ENCODE measurements at regions not wholly inside any gene's neighbourhood (a gene's known extent, or its start where the extent isn't known, plus 50 kb on each side); places are given as distances from the start of the nearest gene placed in this dataset.

GRCh38 chr2:12256206-12256605, 460.5 kb upstream of the TRIB2 start:
- no peak for DNase-seq (ENCODE audit: low spot score)

GRCh38 chr2:12257476-12257875, 459.3 kb upstream of the TRIB2 start:
- DNase-seq (ENCODE audit: low spot score): no peak

- no peak for DNase-seq (ENCODE audit: low spot score)
Observed at GRCh38 chr2:12259493-12259892, 457.2 kb upstream of the TRIB2 start.

- DNase-seq (ENCODE audit: low spot score): no peak
Observed at GRCh38 chr2:12261986-12262680, 454.6 kb upstream of the TRIB2 start.

GRCh38 chr2:12262681-12263436, 453.9 kb upstream of the TRIB2 start:
- DNase-seq (ENCODE audit: low spot score): no peak

- DNase-seq (ENCODE audit: low spot score): no peak
Observed at GRCh38 chr2:12263730-12264129, 453.0 kb upstream of the TRIB2 start.

- no peak for DNase-seq (ENCODE audit: low spot score)
Observed at GRCh38 chr2:12264146-12264545, 452.6 kb upstream of the TRIB2 start.

GRCh38 chr2:12265646-12266045, 451.1 kb upstream of the TRIB2 start:
- no peak for DNase-seq (ENCODE audit: low spot score)

- no peak for DNase-seq (ENCODE audit: low spot score)
Observed at GRCh38 chr2:12267042-12267441, 449.7 kb upstream of the TRIB2 start.

- no peak for DNase-seq (ENCODE audit: low spot score)
Observed at GRCh38 chr2:12269041-12269972, 447.4 kb upstream of the TRIB2 start.

GRCh38 chr2:12270876-12271588, 445.7 kb upstream of the TRIB2 start:
- DNase-seq (ENCODE audit: low spot score): no peak

- DNase-seq (ENCODE audit: low spot score): no peak
Observed at GRCh38 chr2:12271589-12271984, 445.1 kb upstream of the TRIB2 start.

- DNase-seq (ENCODE audit: low spot score): no peak
Observed at GRCh38 chr2:12273111-12273510, 443.6 kb upstream of the TRIB2 start.

- no peak for DNase-seq (ENCODE audit: low spot score)
Observed at GRCh38 chr2:12274591-12274990, 442.1 kb upstream of the TRIB2 start.

- DNase-seq (ENCODE audit: low spot score): no peak
Observed at GRCh38 chr2:12277241-12278034, 439.3 kb upstream of the TRIB2 start.

GRCh38 chr2:12278217-12278750, 438.5 kb upstream of the TRIB2 start:
- no peak for DNase-seq (ENCODE audit: low spot score)

- DNase-seq (ENCODE audit: low spot score): no peak
Observed at GRCh38 chr2:12282780-12283695, 433.7 kb upstream of the TRIB2 start.

GRCh38 chr2:12284037-12284436, 432.7 kb upstream of the TRIB2 start:
- DNase-seq (ENCODE audit: low spot score): no peak

GRCh38 chr2:12284487-12284886, 432.2 kb upstream of the TRIB2 start:
- no peak for DNase-seq (ENCODE audit: low spot score)

- DNase-seq (ENCODE audit: low spot score): no peak
Observed at GRCh38 chr2:12286347-12286746, 430.4 kb upstream of the TRIB2 start.
